Endothelial cell (in vitro differentiated cells): ENCODE measurements at regions not wholly inside any gene's neighbourhood (a gene's known extent, or its start where the extent isn't known, plus 50 kb on each side); places are given as distances from the start of the nearest gene placed in this dataset.

Experiments used
- DNase-seq: peaks from one replicate; pipeline ENCODE4 v3.0.0; 2021; ENCODE audit warnings: low spot score
- H3K27ac Mint-ChIP-seq: one replicate; pipeline ENCODE4 v1.8.0; 2021; ENCODE audit warnings: mixed read lengths, inconsistent platforms; ENCODE audit not compliant: unreplicated experiment
- H3K27me3 Mint-ChIP-seq: one replicate; pipeline ENCODE4 v1.8.0; 2021; ENCODE audit warnings: mild to moderate bottlenecking, moderate library complexity, mixed read lengths, inconsistent platforms; ENCODE audit not compliant: unreplicated experiment
- H3K36me3 Mint-ChIP-seq: one replicate; pipeline ENCODE4 v1.8.0; 2021; ENCODE audit warnings: mild to moderate bottlenecking, low read depth, mixed read lengths, inconsistent platforms; ENCODE audit not compliant: unreplicated experiment
- H3K4me1 Mint-ChIP-seq: one replicate; pipeline ENCODE4 v1.8.0; 2021; ENCODE audit warnings: mild to moderate bottlenecking, mixed read lengths, inconsistent platforms; ENCODE audit not compliant: unreplicated experiment
- H3K4me3 Mint-ChIP-seq: one replicate; pipeline ENCODE4 v1.8.0; 2021; ENCODE audit warnings: mild to moderate bottlenecking, mixed read lengths, inconsistent platforms; ENCODE audit not compliant: unreplicated experiment
- H3K9me3 Mint-ChIP-seq: one replicate; pipeline ENCODE4 v1.8.0; 2021; ENCODE audit warnings: mixed read lengths, inconsistent platforms; ENCODE audit not compliant: unreplicated experiment
- CTCF ChIP-seq: fragments of 200-600 bp; sonication (generic); IDR thresholded peaks from one replicate; pipeline ENCODE4 v1.5.0; 2021; ENCODE audit warnings: antibody characterized with exemption; ENCODE audit not compliant: unreplicated experiment

DNA sequence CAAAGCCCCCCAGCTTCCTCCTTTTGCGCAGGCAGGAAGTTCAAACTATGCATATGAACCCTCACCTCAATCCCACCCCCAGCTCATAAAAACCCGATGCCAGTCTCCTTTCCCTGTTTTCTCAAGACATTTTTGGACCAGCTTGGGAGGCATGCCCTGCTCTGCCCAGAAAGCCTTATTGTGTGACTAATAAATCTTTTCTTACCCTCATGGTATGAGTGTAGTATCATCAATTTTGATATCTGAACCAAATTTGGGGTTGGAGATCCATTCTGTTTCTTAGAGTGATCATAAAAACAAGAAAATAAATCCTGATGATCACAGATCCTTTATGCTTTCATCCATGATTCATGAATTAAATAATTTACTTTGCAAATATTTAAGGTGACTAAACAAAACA is 128.5 kb downstream of the ALG10B start:
- DNase-seq: no peak
- H3K36me3 Mint-ChIP-seq: no peaks in the 10 kb centered on the region
- no peaks in the 10 kb centered on the region for H3K4me1 Mint-ChIP-seq

GRCh38 chr12:38448991-38449390 is 132.4 kb downstream of the ALG10B start:
- H3K27ac Mint-ChIP-seq: no peak overlapping the region
- peaks cover 1% of the 10 kb centered on the region for H3K27me3 Mint-ChIP-seq
- H3K4me3 Mint-ChIP-seq: no peak overlapping the region
- DNase-seq: no peak
- no peaks in the 10 kb centered on the region for H3K36me3 Mint-ChIP-seq
- H3K4me1 Mint-ChIP-seq: no peaks in the 10 kb centered on the region
- H3K9me3 Mint-ChIP-seq: peaks cover 4% of the 10 kb centered on the region
- TF ChIP-seq CTCF: no peak

More for the DNA sequence above, 128.5 kb downstream of the ALG10B start:
- peaks cover 8% of the 10 kb centered on the region for H3K9me3 Mint-ChIP-seq
- peaks cover 1% of the 10 kb centered on the region for H3K27me3 Mint-ChIP-seq
- H3K4me3 Mint-ChIP-seq: no peak overlapping the region
- H3K27ac Mint-ChIP-seq: no peak overlapping the region
- no peak for TF ChIP-seq CTCF

- no peaks in the 10 kb centered on the region for H3K4me1 Mint-ChIP-seq
- H3K27ac Mint-ChIP-seq: no peak overlapping the region
- peaks cover 3% of the 10 kb centered on the region for H3K27me3 Mint-ChIP-seq
- H3K9me3 Mint-ChIP-seq: peaks cover 12% of the 10 kb centered on the region
- no peak for TF ChIP-seq CTCF
- H3K36me3 Mint-ChIP-seq: no peaks in the 10 kb centered on the region
- DNase-seq: no peak
- H3K4me3 Mint-ChIP-seq: no peak overlapping the region
Observed at GRCh38 chr12:38456537-38457120, 140.1 kb downstream of the ALG10B start.

DNA sequence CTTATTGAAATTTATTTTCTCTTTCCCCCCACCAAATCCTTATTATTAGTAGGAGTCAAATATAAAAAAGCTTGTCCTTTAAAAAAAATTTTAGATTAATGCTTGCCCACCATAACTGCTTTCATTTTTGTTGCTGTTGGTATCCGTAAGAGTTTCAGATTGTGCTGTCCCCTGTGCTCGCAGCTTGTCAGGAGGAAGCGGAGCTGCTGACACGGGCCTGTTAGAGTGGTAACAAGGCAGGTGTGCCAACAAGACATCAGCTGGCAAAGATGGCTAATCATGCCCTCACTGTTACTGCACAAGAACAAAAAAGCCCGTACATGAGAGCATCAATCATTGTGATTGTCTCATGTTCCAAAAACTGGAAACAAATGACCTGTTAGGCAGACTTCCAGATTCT is 148.4 kb downstream of the ALG10B start:
- no peak overlapping the region for H3K27ac Mint-ChIP-seq
- TF ChIP-seq CTCF: no peak
- peaks cover 8% of the 10 kb centered on the region for H3K9me3 Mint-ChIP-seq

GRCh38 chr12:38469715-38470114 is 153.1 kb downstream of the ALG10B start:
- Mint-ChIP-seq H3K4me3 (no peak overlapping the region), H3K9me3 (peaks cover 8% of the 10 kb centered on the region), H3K36me3 (no peaks in the 10 kb centered on the region), H3K27me3 (no peaks in the 10 kb centered on the region), H3K27ac (no peak overlapping the region), H3K4me1 (peaks cover 2% of the 10 kb centered on the region)
- no peak for TF ChIP-seq CTCF
- DNase-seq: no peak

More for the DNA sequence above, 148.4 kb downstream of the ALG10B start:
- Mint-ChIP-seq H3K4me1 (peaks cover 2% of the 10 kb centered on the region), H3K36me3 (no peaks in the 10 kb centered on the region), H3K4me3 (no peak overlapping the region), H3K27me3 (no peaks in the 10 kb centered on the region)
- no peak for DNase-seq
